Natural killer cell (primary cell): ENCODE measurements at regions not wholly inside any gene's neighbourhood (a gene's known extent, or its start where the extent isn't known, plus 50 kb on each side); places are given as distances from the start of the nearest gene placed in this dataset.

ENCODE experiments used
- ATAC-seq, 3 donors: fragments of 150-1000 bp in 2 of 3; fragments of 200-7000 bp in 1 of 3; cut with Tn5 transposase; 1 replicate in 1 of 3; 2 replicates in 2 of 3; pipeline ENCODE4 v1.10.0; 2021; ENCODE audit warnings: mild to moderate bottlenecking in 2 of 3, moderate library complexity in 2 of 3
- DNase-seq, 2 donors: peaks; one replicate each; pipeline versions ENCODE4 v3.0.0 to v3.0.0-alpha.2; 2013 to 2021; ENCODE audit warnings: mixed read lengths in 1 of 2
- H3K27ac ChIP-seq: one replicate; pipeline ENCODE4 v1.5.1; 2013; ENCODE audit warnings: mild to moderate bottlenecking, low read length
- H3K27me3 ChIP-seq: one replicate; pipeline ENCODE4 v1.6.1; 2013; ENCODE audit warnings: low read length; ENCODE audit not compliant: control insufficient read depth, insufficient read depth
- H3K36me3 ChIP-seq: one replicate; pipeline ENCODE4 v1.6.1; 2013; ENCODE audit warnings: low read length; ENCODE audit not compliant: control insufficient read depth, insufficient read depth
- H3K4me1 ChIP-seq: one replicate; pipeline ENCODE4 v1.6.1; 2013; ENCODE audit warnings: low read length; ENCODE audit not compliant: control insufficient read depth, insufficient read depth
- H3K4me3 ChIP-seq: one replicate; pipeline ENCODE4 v1.5.1; 2013; ENCODE audit warnings: low read length
- H3K9me3 ChIP-seq: one replicate; pipeline ENCODE4 v1.6.1; 2013; ENCODE audit warnings: low read length; ENCODE audit not compliant: control insufficient read depth, insufficient read depth
- H3K27ac Mint-ChIP-seq, 2 donors: one replicate each; pipeline ENCODE4 v1.8.0; 2022; ENCODE audit warnings: mild to moderate bottlenecking in 2 of 2, mixed read lengths in 2 of 2, moderate library complexity in 1 of 2
- H3K27me3 Mint-ChIP-seq, 2 donors: one replicate each; pipeline ENCODE4 v1.8.0; 2022; ENCODE audit warnings: low read depth in 2 of 2, mixed read lengths in 2 of 2
- H3K36me3 Mint-ChIP-seq: one replicate; pipeline ENCODE4 v1.8.0; 2022; ENCODE audit warnings: mixed read lengths
- H3K4me1 Mint-ChIP-seq, 2 donors: one replicate each; pipeline ENCODE4 v1.8.0; 2022; ENCODE audit warnings: mixed read lengths in 2 of 2
- H3K4me3 Mint-ChIP-seq: one replicate; pipeline ENCODE4 v1.8.0; 2022; ENCODE audit warnings: mild to moderate bottlenecking, moderate library complexity, mixed read lengths
- H3K9me3 Mint-ChIP-seq, 2 donors: one replicate each; pipeline ENCODE4 v1.8.0; 2022; ENCODE audit warnings: mixed read lengths in 2 of 2
- WGBS: methylation state at CpG from one replicate; pipeline ENCODE4 v1.1.7; 2013; ENCODE audit warnings: missing lambda C conversion rate; ENCODE audit not compliant: insufficient coverage; 5-methylcytosine and 5-hydroxymethylcytosine counted together
- intact Hi-C: fragments of 100-400 bp; cut with micrococcal nuclease; formaldehyde crosslinking; loops from one replicate; pipeline ENCODE4 v1.14.2; 2022
- TF ChIP-seq, protein P1 (sequence below): fragments of 200-600 bp; IDR thresholded peaks from one replicate; pipeline ENCODE4 v1.8.0; 2022; ENCODE audit warnings: antibody characterized with exemption

GRCh38 chr15:39173426-39173825 is 407.5 kb upstream of the THBS1 start:
- WGBS: 86% methylated on average over 2 of the region's 4 CpGs
- H3K9me3 Mint-ChIP-seq: no peaks in the 10 kb centered on the region
- TF ChIP-seq, protein P1, sequence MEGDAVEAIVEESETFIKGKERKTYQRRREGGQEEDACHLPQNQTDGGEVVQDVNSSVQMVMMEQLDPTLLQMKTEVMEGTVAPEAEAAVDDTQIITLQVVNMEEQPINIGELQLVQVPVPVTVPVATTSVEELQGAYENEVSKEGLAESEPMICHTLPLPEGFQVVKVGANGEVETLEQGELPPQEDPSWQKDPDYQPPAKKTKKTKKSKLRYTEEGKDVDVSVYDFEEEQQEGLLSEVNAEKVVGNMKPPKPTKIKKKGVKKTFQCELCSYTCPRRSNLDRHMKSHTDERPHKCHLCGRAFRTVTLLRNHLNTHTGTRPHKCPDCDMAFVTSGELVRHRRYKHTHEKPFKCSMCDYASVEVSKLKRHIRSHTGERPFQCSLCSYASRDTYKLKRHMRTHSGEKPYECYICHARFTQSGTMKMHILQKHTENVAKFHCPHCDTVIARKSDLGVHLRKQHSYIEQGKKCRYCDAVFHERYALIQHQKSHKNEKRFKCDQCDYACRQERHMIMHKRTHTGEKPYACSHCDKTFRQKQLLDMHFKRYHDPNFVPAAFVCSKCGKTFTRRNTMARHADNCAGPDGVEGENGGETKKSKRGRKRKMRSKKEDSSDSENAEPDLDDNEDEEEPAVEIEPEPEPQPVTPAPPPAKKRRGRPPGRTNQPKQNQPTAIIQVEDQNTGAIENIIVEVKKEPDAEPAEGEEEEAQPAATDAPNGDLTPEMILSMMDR: no peak

DNA sequence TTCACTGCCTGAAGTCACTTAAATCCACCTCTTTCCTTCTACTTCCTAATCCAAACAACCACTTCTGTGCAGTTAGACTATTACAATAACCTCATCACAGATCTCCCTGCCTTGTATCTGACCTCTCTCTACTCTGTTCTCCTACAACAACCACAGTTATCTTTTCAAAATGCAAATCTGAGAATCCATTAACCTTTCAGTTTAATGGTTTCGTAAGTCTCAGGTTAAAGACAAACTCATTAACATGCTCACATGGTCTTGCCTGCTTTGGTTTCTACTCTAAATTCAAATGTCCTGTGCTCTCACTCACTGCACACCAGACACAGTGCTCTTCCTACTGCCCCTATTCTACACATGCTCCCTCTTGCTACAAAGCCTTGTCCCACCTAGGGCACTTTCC is 406.5 kb upstream of the THBS1 start:
- Histone ChIP-seq H3K9me3 (no peaks in the 10 kb centered on the region), H3K4me3 (no peak overlapping the region), H3K4me1 (no peaks in the 10 kb centered on the region), H3K27me3 (no peaks in the 10 kb centered on the region), H3K27ac (no peak overlapping the region), H3K36me3 (no peaks in the 10 kb centered on the region)
- no peak for DNase-seq
- no peak for ATAC-seq
- intact Hi-C loops: no loop called here
- H3K4me3 Mint-ChIP-seq: no peak overlapping the region
- H3K36me3 Mint-ChIP-seq: no peaks in the 10 kb centered on the region
- no peaks in the 10 kb centered on the region for H3K9me3 Mint-ChIP-seq
- H3K27me3 Mint-ChIP-seq: peaks cover 16 to 27% of the 10 kb centered on the region in 2 donors
- WGBS: 89% methylated on average over 1 of the region's 1 CpG
- H3K4me1 Mint-ChIP-seq: no peaks in the 10 kb centered on the region
- TF ChIP-seq, protein P1: no peak
- H3K27ac Mint-ChIP-seq: no peak overlapping the region

More at GRCh38 chr15:39173426-39173825, 407.5 kb upstream of the THBS1 start:
- ATAC-seq (no peak), DNase-seq (no peak)
- Histone ChIP-seq H3K4me3 (no peak overlapping the region), H3K27ac (no peak overlapping the region), H3K36me3 (no peaks in the 10 kb centered on the region), H3K9me3 (no peaks in the 10 kb centered on the region), H3K27me3 (no peaks in the 10 kb centered on the region), H3K4me1 (no peaks in the 10 kb centered on the region)
- intact Hi-C loops: no loop called here
- H3K4me1 Mint-ChIP-seq: no peaks in the 10 kb centered on the region
- H3K27me3 Mint-ChIP-seq: peaks cover 24 to 26% of the 10 kb centered on the region in 2 donors
- H3K27ac Mint-ChIP-seq: no peak overlapping the region
- H3K36me3 Mint-ChIP-seq: no peaks in the 10 kb centered on the region
- H3K4me3 Mint-ChIP-seq: no peak overlapping the region

DNA sequence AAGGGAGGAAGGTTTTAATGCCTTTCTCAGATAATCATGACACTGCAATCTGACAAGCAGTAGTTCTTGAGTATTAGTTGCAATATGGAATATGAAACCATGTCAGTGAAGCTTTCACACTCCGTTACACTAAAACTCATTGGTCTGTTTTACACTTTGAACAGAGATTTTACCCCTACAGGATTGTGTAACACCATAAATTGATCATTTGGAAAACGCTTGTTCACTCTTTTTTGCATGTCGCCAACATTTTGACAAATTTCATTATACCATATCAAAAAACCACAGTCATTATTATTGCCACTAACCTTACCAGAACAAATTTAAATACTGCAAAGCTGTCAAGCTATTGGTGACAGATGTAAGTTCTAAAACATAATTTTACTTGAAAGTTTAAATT is 404.8 kb upstream of the THBS1 start:
- intact Hi-C loops: no loop called here
- Mint-ChIP-seq H3K27ac (no peak overlapping the region), H3K36me3 (no peaks in the 10 kb centered on the region), H3K4me1 (no peaks in the 10 kb centered on the region), H3K9me3 (no peaks in the 10 kb centered on the region), H3K27me3 (peaks cover 26 to 28% of the 10 kb centered on the region in 2 donors), H3K4me3 (no peak overlapping the region)
- WGBS: 93% methylated on average over 3 of the region's 3 CpGs
- DNase-seq (no peak), ATAC-seq (no peak)
- H3K27ac ChIP-seq: no peak overlapping the region
- no peaks in the 10 kb centered on the region for H3K9me3 ChIP-seq
- H3K36me3 ChIP-seq: no peaks in the 10 kb centered on the region
- TF ChIP-seq, protein P1: no peak
- no peak overlapping the region for H3K4me3 ChIP-seq
- H3K27me3 ChIP-seq: no peaks in the 10 kb centered on the region
- no peaks in the 10 kb centered on the region for H3K4me1 ChIP-seq

GRCh38 chr15:39177561-39177960 is 403.3 kb upstream of the THBS1 start:
- Histone ChIP-seq H3K36me3 (no peaks in the 10 kb centered on the region), H3K4me1 (no peaks in the 10 kb centered on the region), H3K27me3 (no peaks in the 10 kb centered on the region), H3K27ac (no peak overlapping the region), H3K4me3 (no peak overlapping the region), H3K9me3 (no peaks in the 10 kb centered on the region)
- ATAC-seq (no peak), DNase-seq (no peak)
- Mint-ChIP-seq H3K27me3 (peaks cover 25 to 39% of the 10 kb centered on the region in 2 donors), H3K36me3 (no peaks in the 10 kb centered on the region), H3K27ac (no peak overlapping the region), H3K4me1 (no peaks in the 10 kb centered on the region), H3K9me3 (no peaks in the 10 kb centered on the region), H3K4me3 (no peak overlapping the region)
- TF ChIP-seq, protein P1: no peak
- intact Hi-C loops: no loop called here
- 83% methylated on average over 4 of the region's 4 CpGs for WGBS
